Right lobe of liver (tissue), 4 donors: ENCODE measurements at regions not wholly inside any gene's neighbourhood (a gene's known extent, or its start where the extent isn't known, plus 50 kb on each side); places are given as distances from the start of the nearest gene placed in this dataset.

ENCODE experiments used
- POLR2A ChIP-seq: fragments of 450-650 bp; IDR thresholded peaks from one replicate; pipeline ENCODE4 v1.6.1; 2017; ENCODE audit warnings: antibody characterized with exemption, mild to moderate bottlenecking
- TF ChIP-seq, protein P1 (sequence below), 4 donors: fragments of 200-600 bp in 3 of 4; fragments of 450-650 bp in 1 of 4; IDR thresholded peaks; one replicate each; pipeline versions ENCODE4 v1.5.1 to v1.8.0; 2016 to 2022; ENCODE audit warnings: antibody characterized with exemption in 4 of 4, mild to moderate bottlenecking in 2 of 4
- donor health status: DM: no; HTN: no; CAD: no.
- donor health status: DM: no; HTN: no; CAD: no.
- donor health status: DM: no; HTN: yes; CAD: no.

DNA sequence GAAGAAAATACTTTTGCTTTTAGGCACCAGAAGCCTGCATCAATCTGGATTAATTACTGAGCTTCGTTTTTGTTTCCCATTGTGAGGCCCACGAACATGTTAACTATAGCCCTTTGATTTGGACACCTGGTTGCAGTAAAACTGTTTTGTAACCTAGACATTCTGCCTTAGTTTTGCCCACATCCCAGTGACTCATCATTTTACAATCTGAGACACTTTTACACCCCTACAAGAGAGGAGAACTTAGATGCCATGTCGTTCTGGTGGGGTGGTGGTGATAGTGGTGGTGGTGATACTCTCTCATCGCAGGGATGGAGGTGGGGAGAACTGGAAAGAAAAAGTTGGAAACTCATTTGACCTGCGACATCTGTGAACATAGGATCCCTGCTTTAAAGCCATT lies 1257.2 kb downstream of the ADGRL3 start:
- TF ChIP-seq, protein P1, sequence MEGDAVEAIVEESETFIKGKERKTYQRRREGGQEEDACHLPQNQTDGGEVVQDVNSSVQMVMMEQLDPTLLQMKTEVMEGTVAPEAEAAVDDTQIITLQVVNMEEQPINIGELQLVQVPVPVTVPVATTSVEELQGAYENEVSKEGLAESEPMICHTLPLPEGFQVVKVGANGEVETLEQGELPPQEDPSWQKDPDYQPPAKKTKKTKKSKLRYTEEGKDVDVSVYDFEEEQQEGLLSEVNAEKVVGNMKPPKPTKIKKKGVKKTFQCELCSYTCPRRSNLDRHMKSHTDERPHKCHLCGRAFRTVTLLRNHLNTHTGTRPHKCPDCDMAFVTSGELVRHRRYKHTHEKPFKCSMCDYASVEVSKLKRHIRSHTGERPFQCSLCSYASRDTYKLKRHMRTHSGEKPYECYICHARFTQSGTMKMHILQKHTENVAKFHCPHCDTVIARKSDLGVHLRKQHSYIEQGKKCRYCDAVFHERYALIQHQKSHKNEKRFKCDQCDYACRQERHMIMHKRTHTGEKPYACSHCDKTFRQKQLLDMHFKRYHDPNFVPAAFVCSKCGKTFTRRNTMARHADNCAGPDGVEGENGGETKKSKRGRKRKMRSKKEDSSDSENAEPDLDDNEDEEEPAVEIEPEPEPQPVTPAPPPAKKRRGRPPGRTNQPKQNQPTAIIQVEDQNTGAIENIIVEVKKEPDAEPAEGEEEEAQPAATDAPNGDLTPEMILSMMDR (IDR thresholded peaks at IDR 0.05): no peak
- no peak for TF ChIP-seq POLR2A
